ENCODE measurements at regions not wholly inside any gene's neighbourhood (a gene's known extent, or its start where the extent isn't known, plus 50 kb on each side); places are given as distances from the start of the nearest gene placed in this dataset.
"Not testable (repeated sequence)": the region's sequence is repeated elsewhere in the genome, so short reads cannot be mapped to it uniquely, and the experiment has no call there.

- DNase-seq (ENCODE audit: extremely low spot score): no peak
- TF ChIP-seq CTCF (IDR thresholded peaks at IDR 0.05; ENCODE audit: control extremely low read depth, extremely low read depth, low read depth, missing control alignments): no peak
- ChIA-PET POLR2A (no interaction called here), CTCF (interaction anchor here (1.1 kb wide), 1 partner anchor 10 kb away, joined by 3 read pairs; no protein-coding TSS in a partner anchor)
These were observed 160.5 kb downstream of the FOXD2 start for GRCh38 chr1:47598357-47598756.

- ChIA-PET CTCF (no interaction called here), POLR2A (no interaction called here)
- no peak for TF ChIP-seq CTCF (IDR thresholded peaks at IDR 0.05; ENCODE audit: control extremely low read depth, extremely low read depth, low read depth, missing control alignments)
- DNase-seq (ENCODE audit: extremely low spot score): no peak
These were observed 161.9 kb downstream of the FOXD2 start for GRCh38 chr1:47599777-47600176.

- POLR2A ChIA-PET; DNase-seq (ENCODE audit: extremely low spot score): not testable (repeated sequence)
- CTCF ChIA-PET: interaction anchor here (1.8 kb wide), 1 partner anchor 123 kb away, joined by 5 read pairs; no protein-coding TSS in a partner anchor
These were observed 164.6 kb downstream of the FOXD2 start for GRCh38 chr1:47602491-47602890.

- POLR2A ChIA-PET; CTCF ChIA-PET; DNase-seq (ENCODE audit: extremely low spot score): not testable (repeated sequence)
These were observed 167.0 kb downstream of the FOXD2 start for GRCh38 chr1:47604869-47605268.

- TF ChIP-seq CTCF (IDR thresholded peaks at IDR 0.05; ENCODE audit: control extremely low read depth, extremely low read depth, low read depth, missing control alignments): no peak
- POLR2A ChIA-PET: no interaction called here
- CTCF ChIA-PET: no interaction called here
- DNase-seq (ENCODE audit: extremely low spot score): no peak
These were observed 170.5 kb downstream of the FOXD2 start for GRCh38 chr1:47608296-47608875.

GRCh38 chr1:47611992-47612391 lies 174.1 kb downstream of the FOXD2 start:
- TF ChIP-seq CTCF (IDR thresholded peaks at IDR 0.05; ENCODE audit: control extremely low read depth, extremely low read depth, low read depth, missing control alignments): no peak
- ChIA-PET POLR2A (no interaction called here), CTCF (no interaction called here)
- DNase-seq (ENCODE audit: extremely low spot score): no peak

- no peak for DNase-seq (ENCODE audit: extremely low spot score)
- ChIA-PET POLR2A (no interaction called here), CTCF (no interaction called here)
- TF ChIP-seq CTCF (IDR thresholded peaks at IDR 0.05; ENCODE audit: control extremely low read depth, extremely low read depth, low read depth, missing control alignments): no peak
These were observed 175.0 kb downstream of the FOXD2 start for GRCh38 chr1:47612819-47613218.

- no peak for TF ChIP-seq CTCF (IDR thresholded peaks at IDR 0.05; ENCODE audit: control extremely low read depth, extremely low read depth, low read depth, missing control alignments)
- ChIA-PET CTCF (no interaction called here), POLR2A (no interaction called here)
- DNase-seq (ENCODE audit: extremely low spot score): no peak
These were observed 178.2 kb downstream of the FOXD2 start for GRCh38 chr1:47616036-47616435.

All from GM10248 (cell line).